ENCODE measurements at regions not wholly inside any gene's neighbourhood (a gene's known extent, or its start where the extent isn't known, plus 50 kb on each side); places are given as distances from the start of the nearest gene placed in this dataset.

DNA sequence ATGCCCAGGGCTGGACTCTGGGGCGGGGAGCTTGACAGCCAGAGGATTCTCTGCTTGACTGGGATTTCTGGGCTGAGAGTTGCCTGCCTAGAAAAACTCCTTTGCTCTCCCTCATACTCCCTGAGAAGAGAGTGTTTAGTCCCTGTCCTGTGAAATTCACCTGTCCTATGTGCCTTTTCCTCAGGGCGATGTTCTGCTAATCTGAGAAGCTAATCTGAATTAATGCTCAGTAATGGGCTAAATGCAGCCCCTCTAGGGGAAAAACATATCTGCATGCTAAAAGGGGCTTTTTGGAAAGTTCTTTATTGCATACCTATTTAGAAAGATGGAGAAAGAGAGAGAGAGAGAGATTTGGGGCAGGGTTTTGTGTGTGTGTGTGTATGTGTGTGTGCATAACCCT, 454.4 kb downstream of the GATA3 start (continued):
- TF ChIP-seq, protein P1, sequence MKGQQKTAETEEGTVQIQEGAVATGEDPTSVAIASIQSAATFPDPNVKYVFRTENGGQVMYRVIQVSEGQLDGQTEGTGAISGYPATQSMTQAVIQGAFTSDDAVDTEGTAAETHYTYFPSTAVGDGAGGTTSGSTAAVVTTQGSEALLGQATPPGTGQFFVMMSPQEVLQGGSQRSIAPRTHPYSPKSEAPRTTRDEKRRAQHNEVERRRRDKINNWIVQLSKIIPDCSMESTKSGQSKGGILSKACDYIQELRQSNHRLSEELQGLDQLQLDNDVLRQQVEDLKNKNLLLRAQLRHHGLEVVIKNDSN (IDR thresholded peaks at IDR 0.05; ENCODE audit: borderline replicate concordance, extremely low read length, insufficient read depth, low read depth, low read length) = no peak
- TF ChIP-seq MTA3 (IDR thresholded peaks at IDR 0.05; ENCODE audit: borderline replicate concordance, low read length) = no peak
- no peak for TF ChIP-seq HDAC6 (IDR thresholded peaks at IDR 0.05; ENCODE audit: unreplicated experiment)
- TF ChIP-seq CEBPB (IDR thresholded peaks at IDR 0.05; ENCODE audit: borderline replicate concordance in 1 of 2, low read depth in 2 of 2, low read length in 2 of 2) = no peak
- no peak for TF ChIP-seq HDGF (IDR thresholded peaks at IDR 0.05)
- TF ChIP-seq NBN (IDR thresholded peaks at IDR 0.05) = no peak
- TF ChIP-seq, protein P2, sequence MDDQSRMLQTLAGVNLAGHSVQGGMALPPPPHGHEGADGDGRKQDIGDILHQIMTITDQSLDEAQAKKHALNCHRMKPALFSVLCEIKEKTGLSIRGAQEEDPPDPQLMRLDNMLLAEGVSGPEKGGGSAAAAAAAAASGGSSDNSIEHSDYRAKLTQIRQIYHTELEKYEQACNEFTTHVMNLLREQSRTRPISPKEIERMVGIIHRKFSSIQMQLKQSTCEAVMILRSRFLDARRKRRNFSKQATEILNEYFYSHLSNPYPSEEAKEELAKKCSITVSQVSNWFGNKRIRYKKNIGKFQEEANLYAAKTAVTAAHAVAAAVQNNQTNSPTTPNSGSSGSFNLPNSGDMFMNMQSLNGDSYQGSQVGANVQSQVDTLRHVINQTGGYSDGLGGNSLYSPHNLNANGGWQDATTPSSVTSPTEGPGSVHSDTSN (IDR thresholded peaks at IDR 0.05; ENCODE audit: insufficient replicate concordance, low read depth, low read length) = no peak
- no peak for TF ChIP-seq CREM (IDR thresholded peaks at IDR 0.05; ENCODE audit: low read depth)
- no peak for TF ChIP-seq NR2F1 (conservative IDR thresholded peaks at IDR 0.05)

DNA sequence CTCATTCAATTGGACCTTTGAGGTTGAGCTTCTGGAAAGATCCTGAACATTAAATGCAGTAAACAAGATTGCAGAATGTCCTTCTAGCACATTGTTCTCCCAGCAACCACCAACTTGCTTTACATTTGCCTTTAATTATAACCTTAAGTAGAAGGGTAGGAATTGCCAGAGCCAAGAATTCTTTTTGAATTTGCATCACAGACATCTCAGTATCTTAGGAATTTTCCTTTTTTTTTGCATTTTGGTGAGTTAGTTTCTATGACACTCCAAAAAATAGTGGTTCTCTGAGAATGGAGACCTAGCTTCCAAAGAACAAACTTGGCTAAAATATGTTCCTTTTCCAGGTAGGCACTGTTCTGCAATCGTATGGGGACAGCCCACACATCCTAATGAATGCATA, 456.0 kb downstream of the GATA3 start:
- Histone ChIP-seq H3K27me3 (replicated peaks in 1 of 2; ENCODE audit: control insufficient read depth in 2 of 2, insufficient read depth in 2 of 2, low read length in 1 of 2) (no peaks in the 10 kb centered on the region), H3K79me2 (ENCODE audit: control insufficient read depth, insufficient read depth, low read length) (no peaks in the 10 kb centered on the region), H3K36me3 (ENCODE audit: control insufficient read depth in 2 of 2, insufficient read depth in 2 of 2, low read length in 1 of 2) (no peaks in the 10 kb centered on the region), H3K4me3 (no peak overlapping the region), H3K4me2 (ENCODE audit: control insufficient read depth, insufficient read depth) (no peak overlapping the region), H3K4me1 (ENCODE audit: control insufficient read depth, insufficient read depth, low read length) (no peaks in the 10 kb centered on the region), H4K20me1 (ENCODE audit: control insufficient read depth, insufficient read depth) (no peaks in the 10 kb centered on the region), H2AFZ (ENCODE audit: control insufficient read depth, low read depth, low read length) (no peak overlapping the region), H3K27ac (ENCODE audit: control insufficient read depth, insufficient read depth) (no peak overlapping the region), H3K9me3 (replicated peaks; ENCODE audit: control insufficient read depth, insufficient read depth, low read length) (no peaks in the 10 kb centered on the region), H3K9ac (ENCODE audit: control insufficient read depth, insufficient read depth, low read length) (no peak overlapping the region)
- intact Hi-C loops (cut with micrococcal nuclease; ENCODE audit: unreplicated experiment) = no loop called here
- in situ Hi-C loops (cut with MboI) = no loop called here
- ATAC-seq (no peak), DNase-seq (ENCODE audit: low read depth, low spot score) (no peak), FAIRE-seq (no peak)
- WGBS (ENCODE audit: insufficient coverage, insufficient replicate concordance, low lambda C conversion rate, missing lambda C conversion rate) = 0% methylated on average over 1 of the region's 1 CpG
- ChIA-PET SMC1A (ENCODE audit: uncharacterized antibody, unreplicated experiment) (interaction anchor here (0.6 kb wide), 1 partner anchor 22 kb away, joined by 3 read pairs; no protein-coding TSS in a partner anchor), CTCF (no interaction called here), RAD21 (ENCODE audit: unreplicated experiment) (no interaction called here), POLR2A (no interaction called here)
- no TSS peak for BruUV-seq (replicated peaks)
- TF ChIP-seq BRCA1 (IDR thresholded peaks at IDR 0.05; ENCODE audit: low read depth, low read length) (no peak), TBL1XR1 (IDR thresholded peaks at IDR 0.05; ENCODE audit: low read depth, low read length) (no peak)
